GDM1 (cell line): ENCODE measurements at regions not wholly inside any gene's neighbourhood (a gene's known extent, or its start where the extent isn't known, plus 50 kb on each side); places are given as distances from the start of the nearest gene placed in this dataset.

Experiments used
- DNase-seq: peaks from one replicate; lab custom pipeline; 2025; lab: John Stamatoyannopoulos, UW

DNA sequence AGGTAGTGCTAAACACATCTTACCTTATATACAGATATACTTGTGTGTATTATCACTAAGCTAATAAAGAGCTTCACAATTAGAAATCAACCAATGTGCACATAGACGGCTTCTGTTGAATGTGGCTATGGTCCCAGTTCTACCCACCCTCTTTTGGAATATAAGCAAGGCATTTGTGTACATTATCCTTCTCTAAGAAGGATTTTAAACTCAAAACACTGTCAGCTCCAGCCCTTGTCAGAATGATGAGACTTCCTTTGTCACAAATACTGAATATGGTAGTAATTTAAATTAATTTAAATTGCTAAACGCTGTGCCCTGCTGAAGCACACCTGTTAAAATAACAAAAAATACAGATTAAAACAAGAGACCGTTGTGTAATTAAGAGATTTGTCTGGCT, 107.9 kb upstream of the GRAMD2B start:
- no peak for DNase-seq

DNA sequence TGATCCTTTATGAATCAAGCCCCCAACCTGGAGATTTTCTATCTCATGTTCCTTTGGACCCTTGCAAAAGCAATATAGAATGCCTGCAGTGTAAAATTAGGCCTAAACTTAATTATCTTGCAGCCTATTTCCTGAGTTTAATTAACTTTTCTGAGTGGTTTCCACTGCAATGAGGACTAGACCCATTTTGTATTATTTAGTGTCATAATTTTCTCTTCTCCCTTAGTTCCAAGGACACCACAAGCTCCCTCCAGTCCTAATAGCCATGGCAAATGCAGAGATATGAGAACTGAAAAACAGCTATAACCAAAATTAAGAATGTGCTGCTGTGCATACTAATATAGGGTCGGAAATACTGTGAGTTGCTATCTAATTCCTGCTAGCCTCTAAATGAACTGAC, 90.9 kb upstream of the GRAMD2B start:
- no peak for DNase-seq

DNA sequence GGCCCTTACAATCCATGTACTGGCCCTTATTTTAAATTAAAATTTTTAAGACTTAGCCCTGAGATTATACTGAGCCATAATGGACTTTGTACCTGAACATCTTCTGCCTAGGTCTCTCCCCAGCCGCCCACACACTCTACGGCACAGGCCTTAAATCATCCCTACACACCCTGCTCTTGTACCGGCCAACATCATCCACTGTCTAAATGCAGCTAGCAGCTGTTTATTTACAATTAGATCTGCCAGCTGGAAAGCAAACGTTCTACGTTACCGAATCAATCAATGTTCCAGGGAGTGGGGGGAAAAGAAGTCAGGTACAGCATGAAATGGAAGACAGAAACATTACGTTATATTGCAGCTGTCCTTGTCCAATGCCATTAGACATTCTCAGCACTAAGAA, 88.4 kb upstream of the GRAMD2B start:
- DNase-seq, result no peak

DNA sequence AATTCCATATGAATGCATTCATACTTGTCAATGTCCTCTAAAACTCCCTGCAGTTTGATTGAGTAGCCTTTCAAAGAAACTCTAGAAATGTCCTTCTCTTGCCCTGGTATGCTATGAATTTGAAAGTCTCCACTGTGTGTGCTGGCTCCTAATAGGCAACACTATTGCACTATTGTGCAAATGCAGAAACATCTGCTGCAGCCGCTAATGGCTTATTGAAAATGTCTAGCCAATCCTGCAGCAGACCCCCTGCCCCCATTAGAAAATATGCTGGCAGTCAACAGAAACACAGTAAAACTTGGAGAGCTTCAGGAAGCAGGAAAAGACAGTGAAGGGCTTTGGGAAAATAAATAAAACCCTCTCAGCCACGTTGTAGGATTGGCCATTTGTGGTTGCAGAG, 87.3 kb upstream of the GRAMD2B start:
- no peak for DNase-seq

DNA sequence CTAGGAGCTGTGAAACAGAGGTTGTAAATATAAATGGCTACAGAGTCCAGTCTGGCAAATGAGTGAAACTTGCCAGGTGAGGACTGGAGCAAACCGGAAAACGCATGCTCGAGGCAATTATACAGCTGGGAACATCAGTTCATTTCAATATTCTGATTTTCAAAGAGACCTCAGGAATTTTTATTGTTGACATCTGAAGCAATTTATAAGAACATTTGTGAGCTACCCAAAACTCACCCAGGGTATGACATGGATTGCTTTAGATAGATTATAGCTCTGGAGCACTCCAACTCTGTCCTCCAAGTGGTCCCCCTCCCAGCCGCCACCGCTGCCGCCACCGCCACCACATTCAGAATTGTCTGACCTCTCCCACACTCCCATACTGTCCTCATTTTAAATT, 84.6 kb upstream of the GRAMD2B start:
- DNase-seq, result no peak

DNA sequence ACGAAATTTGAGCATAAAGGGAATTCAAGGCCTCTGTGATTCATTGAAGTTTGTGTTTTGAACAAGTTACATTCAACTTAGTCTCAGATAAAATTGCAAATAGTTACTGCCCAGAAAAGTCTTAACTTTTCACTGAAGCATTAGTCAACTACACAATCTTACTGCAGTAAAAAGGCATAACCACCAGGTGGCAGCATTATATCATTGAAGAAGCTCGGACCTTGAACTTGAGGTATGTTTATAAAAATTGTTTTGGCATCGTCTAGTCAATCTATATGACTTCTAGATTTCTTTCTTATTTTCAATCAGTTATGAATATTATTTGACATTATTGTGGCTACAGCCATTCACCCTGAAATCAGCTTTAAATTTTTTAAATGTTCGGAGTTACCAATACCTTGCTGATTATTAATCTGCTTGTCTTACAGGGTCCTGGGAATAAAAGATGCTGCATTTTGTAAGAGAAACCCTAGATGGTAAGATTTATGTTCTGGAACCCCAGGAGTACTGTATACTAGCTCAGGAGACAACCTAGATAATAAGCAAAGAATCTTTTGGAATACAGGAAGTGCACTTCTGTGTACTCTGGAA, 83.9 kb upstream of the GRAMD2B start:
- no peak for DNase-seq

DNA sequence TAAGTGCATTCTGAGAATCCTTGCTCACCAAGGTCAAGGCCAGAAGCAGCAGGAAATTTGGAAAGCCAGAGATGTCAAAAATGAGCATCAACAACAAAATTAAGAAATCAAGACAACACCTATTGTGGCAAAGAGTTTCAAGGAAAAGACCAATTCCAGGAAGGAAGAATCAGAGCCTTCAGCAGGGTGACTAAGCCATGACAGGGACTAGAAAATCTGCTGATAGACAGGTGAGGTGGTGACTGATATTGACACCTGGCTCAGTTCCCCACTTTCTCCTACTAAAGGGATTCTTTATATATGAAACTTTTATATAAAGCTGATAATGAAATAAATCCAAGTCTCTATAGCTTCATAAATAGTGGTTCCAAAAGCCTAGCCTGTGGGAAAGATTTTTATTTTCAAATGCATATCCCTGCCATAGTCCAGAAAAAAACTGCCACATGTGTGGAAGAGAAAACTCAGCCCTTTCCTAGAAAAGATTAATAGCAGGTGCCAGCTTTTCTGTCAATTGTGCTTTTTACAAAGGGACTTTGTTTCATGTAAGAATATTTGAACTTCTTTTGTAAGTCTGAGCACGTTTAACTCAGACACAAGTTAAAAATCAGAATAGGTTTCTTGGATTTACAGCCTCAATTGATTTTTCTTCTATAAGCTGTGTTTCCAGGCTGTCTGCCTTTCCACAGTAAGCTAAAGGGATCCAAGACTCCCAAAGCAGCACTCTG, 81.1 kb upstream of the GRAMD2B start:
- DNase-seq, result no peak

DNA sequence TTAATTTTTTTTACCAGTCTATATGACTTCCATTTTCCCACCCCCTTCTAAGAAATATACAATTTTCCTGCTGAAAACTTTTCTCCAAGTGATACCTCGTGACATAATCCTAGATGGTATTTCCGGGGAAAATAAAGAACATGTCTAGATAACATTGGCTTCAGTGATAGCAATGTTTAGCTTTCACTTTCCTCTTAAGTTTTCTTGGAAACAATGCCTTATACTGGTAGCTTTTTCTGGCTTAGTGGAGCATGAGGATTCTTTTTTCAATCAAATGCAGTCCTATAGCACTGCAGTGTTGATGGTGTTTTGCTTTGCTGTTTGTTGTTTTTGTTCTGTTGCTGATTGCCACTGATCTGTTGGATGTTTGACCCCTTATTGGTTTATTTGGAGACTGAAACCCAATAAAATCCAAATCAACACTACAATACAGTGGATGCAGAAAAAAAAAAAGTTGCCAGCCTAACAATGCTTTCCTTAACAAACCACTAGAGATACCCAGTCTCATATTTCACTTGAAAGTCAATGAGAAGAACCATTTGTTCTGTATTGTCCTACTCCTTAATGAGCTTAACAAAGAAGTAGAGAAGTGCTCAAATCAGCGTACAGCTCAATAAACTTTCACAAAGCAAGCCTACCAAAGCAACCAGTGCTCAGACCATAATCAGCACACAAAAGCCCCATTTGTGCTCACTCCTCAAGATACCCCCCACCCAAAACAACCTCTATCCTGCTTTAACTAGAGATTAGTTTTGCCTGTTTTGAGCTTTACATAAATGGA, 74.2 kb upstream of the GRAMD2B start:
- no peak for DNase-seq

DNA sequence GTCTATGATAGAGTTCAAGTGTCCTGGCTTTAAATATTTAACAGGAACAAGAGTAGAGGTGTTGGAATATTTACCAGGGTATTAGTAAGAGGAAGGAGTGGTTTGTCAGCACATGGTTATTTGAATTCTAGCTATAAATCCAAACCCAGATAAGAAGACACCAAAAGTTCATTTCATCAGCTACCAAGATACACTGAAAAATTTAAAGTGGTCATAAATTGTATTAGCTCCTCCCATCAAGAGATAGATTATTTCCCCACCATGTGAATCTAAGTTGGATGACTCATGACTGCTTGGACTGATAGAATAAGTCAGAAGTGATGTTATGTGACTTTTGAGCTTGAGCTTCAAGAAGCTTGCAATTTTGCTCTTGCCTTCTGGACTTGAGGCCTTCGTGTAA, 72.1 kb upstream of the GRAMD2B start:
- DNase-seq, result no peak

DNA sequence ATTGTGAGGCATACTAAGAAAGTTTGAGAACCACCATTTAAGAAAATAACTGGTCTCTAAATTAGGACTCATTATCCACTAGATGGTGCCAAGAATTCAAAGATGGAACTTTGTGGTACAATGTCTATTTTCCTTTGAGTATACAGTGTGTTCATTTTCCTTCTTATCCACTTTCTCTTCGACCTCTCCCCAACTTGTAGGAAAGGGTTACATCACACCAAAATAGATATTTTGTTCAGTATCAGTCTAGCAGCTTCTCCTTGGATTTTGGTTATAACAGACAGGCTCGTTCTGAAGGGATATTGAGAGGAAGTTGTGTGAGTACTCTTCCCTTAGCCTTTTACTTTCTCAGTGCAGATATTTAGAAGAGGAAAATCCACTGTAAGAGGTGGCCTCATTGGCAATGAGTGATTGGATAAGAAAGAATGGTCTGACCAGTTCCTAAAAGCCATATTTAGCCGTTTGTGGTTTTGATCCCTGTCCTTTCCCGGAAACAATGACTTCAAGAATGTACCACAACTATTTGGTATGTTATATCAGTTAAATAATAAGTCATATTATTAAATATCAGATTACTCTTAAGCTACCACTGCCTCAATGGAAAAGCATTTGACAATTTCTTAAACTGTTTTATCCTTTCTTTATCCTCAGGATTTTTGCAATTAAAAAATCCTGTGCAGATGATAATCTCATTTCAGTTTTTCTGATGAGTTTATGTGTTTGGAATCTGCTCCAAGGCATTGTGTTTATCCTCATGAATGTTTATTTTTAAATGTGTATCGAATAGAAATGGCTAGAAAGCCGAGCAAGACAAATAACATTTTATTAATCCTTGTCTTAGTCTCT, 69.0 kb upstream of the GRAMD2B start:
- DNase-seq, result no peak

DNA sequence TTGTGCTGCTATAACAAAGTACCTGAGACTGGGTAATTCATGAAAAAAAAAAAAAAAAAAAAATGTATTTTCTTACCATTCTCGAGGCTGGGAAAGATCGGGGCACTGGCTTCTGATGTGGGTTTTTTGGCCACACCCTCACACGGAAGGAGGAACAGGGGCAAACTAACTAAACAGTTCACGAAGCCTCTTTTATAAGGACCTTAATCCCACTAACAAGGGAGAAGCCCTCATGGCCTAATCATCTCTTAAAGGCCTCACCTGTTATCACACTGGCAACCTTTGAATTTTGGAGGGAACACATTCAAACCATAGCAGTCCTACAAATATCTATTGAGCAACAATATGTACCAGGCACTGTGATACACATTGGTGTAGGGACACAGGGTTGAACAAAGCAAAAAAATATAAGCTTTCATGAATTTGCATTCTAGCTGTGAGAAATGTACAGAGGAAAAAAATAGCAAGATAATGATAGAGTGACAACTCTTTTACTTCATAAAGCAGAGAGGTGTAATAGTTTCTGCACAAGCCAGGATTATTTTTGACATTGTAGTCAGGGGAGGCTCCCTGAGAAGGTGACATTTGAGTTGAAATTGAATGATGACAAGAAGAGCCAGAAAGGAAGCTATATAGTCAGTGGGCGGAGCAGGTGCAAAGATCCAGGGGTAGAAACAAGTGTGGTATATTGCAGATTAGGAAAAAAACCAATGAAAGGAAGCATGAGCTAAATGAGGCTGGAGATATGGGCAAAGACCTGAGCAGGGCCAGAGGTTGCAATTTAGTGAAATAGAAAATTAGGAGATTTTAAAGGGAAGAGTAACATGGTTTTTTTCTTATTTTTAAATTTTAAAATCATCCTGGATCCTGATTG, 68.1 kb upstream of the GRAMD2B start:
- no peak for DNase-seq

DNA sequence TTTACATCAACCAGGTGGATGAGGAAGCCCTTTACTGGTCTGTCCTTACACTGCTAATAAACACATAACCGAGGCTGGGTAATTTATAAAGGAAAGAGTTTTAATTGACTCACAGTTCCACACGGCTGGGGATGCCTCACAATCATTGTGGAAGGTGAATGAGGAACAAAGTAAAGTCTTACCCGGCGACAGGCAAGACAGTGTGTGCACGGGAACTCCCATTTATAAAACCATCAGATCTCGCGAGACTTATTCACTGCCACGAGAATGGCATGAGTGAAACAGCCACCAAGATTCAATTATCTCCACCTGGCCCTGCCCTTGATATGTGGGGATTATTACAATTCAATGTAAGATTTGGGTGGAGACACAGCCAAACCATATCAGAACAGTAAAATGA, 67.3 kb upstream of the GRAMD2B start:
- DNase-seq, result no peak

DNA sequence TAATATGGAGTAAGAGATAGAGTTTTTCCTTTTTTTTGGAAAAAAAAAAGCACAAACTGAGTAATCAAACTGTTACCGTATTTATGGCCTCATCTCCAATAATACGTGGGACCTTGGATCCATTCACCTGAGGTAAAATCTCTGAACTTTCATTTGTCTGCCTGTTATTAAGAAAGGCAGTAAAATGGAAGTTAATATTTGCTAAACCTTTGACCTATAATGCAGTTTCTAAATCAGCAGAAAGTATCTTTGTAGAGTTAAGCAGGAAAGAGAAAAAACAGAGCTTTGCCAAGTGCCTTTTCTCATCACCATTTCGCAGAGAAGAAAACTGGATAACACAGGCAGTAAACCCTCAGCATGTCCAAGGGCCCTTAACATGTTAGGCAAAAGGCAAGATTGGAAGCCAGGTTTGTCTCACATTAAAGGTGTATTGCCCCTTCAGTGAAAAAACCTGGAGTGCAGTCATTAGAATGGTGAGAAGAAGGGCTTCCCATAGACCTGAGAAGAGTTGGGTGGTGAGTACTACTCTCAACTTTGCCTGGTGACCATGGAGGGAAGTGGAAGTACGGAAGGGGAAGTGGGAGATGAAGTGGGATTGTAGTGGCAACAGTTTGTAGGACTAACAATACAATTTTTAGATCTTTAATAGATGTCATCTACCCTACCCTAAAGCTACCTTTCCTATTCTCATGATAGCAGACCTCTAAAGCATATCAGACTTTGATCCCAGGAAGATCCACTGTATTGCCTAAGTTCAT, 65.4 kb upstream of the GRAMD2B start:
- DNase-seq, result no peak

DNA sequence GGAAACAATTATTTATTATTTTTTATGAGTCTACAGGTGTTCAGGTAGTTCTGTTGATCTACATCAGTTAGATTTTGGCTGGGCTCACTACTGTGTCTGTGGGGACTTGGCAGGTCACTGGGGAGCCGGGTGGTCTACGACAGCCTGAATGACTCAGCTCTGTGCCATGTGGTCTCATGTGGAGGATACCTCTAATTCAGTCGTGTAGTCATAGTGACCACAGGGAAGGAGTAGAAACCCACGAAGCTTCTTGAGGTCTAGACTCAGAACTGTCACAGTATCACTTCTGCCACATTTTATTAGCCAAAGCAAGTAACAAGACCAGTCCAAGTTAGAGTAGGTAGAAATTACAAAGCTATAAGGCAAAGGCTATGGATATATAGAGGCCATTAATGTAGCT, 64.7 kb upstream of the GRAMD2B start:
- DNase-seq, result no peak

DNA sequence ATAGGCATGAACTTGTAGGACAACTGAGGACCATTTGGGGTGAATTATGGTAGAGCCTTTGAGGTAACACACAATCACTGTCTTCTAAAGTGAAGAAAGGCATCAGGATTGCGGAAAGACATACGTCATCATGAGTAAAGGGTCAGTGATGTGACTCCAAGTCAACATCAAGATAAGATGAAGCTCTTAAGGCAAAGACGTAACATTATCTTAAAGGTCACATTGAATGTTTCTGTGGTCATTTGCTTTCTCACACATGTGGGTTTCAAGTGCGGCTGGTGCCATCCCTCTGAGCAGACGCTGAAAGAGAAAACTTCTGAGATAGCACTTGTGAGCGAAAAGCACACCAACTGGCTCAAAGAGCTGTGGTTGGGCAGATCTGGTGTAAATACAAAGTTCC, 63.3 kb upstream of the GRAMD2B start:
- no peak for DNase-seq

DNA sequence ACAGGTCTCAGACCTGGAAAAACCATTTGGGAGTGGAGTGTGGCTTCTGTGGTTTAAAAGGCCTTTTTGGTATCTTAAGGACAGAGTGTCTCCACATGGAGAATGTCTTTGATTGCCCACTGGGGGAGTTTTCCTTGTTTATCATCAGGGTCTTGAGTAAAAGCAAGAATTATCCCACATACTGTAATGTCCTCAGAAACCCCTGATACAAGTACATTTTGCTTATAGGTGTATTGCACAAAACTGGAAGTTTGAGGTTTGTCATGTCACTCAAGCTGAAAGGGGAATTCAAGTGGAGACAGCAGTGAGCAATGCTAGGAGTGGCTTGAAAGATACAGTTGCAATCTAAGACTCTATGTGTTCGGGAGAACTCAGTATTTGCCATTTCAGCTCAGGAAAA, 62.7 kb upstream of the GRAMD2B start:
- no peak for DNase-seq

DNA sequence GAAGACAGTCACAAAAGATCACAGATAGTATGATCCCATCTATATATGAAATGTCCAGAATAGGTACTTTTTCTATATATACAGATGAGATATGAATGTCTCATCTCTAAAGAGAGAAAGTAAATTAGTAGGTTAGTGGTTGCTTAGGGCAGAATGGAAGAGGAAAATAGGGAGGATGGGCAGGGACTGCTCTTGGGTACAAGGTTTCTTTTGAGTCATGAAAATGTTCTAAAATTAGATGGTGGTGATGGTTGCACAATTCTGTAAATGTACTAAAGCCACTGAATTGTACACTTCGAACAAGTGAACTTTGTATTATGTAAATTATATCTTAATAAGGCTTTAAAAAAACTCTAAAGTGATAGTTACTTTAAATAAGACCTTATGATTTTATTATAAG, 59.6 kb upstream of the GRAMD2B start:
- no peak for DNase-seq

DNA sequence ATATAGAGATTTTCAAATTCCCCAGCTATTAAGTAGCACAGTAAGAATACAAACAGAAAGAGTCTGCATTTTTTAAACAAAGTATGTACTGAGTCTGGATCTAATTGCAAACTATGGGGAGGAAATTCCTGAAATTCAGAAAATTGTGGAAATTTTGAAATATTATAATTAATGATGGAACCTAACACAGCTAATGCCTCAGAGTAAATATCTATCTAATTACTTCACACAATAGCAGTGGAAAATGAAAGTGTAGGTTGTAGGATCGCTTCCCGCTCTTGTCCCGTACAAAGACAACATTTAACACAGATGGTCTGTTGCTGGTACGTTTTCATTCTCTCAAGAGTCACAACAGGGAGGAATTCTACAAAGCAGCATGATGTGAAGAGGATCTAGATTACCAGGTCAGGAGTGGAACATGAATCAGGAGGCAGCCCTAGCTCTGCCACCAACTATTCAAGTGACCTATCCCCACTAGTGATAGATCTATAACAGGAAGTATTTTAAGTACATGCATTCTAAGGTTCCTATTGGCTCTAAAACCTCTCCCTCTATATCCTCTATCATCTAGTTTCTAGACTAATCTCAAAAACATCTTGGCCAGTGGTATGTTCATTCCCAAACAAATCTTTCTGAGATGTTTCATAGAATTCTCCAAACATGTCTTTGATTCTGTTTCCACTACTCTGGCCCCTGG, 58.9 kb upstream of the GRAMD2B start:
- DNase-seq, result no peak

DNA sequence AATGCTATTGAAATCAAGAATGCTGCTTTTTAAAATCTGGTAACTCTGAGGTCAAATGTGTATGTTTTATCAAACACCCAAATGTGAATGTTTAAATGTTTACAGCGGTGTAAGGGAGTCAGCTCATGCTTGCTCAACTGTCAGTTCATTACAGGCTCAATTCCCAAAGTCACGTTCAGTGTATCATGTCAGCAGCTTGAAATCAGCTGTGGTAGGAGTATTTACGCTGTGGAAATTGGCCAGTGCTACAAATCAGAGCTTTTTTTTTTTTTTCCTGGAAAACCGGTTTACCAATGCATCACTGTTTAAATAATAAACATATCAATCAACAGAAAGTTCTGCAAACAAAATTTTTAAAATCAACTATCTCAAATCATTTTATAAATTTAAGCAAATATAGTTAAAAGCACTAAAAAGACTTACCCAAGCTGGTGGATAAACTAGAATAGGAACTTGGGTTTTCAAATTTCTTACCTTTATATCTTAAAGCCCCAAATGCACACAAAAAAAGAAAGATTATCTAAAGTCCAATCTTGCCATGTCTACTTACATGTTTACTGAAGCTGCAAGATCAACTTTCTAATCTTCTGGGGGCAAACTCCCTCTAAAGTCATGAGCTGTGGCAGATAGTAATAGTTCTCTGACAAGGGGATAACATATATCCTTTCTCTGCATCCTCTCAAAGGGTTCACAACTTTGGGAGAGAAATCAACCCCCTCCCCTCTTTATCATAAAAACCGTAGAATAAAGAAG, 57.6 kb upstream of the GRAMD2B start:
- DNase-seq, result no peak
